ENCODE measurements at regions not wholly inside any gene's neighbourhood (a gene's known extent, or its start where the extent isn't known, plus 50 kb on each side); places are given as distances from the start of the nearest gene placed in this dataset.
"Not testable (repeated sequence)": the region's sequence is repeated elsewhere in the genome, so short reads cannot be mapped to it uniquely, and the experiment has no call there.

GRCh38 chr18:38557006-38557405 is 991.4 kb upstream of the CELF4 start:
- DNase-seq: no peak

- no peak for DNase-seq
Measured at GRCh38 chr18:38552732-38553321, 987.2 kb upstream of the CELF4 start.

GRCh38 chr18:38551881-38552280 is 986.3 kb upstream of the CELF4 start:
- no peak for DNase-seq

- no peak for DNase-seq
Measured at GRCh38 chr18:38545071-38545470, 979.5 kb upstream of the CELF4 start.

- DNase-seq: no peak
Measured at GRCh38 chr18:38539856-38540255, 974.3 kb upstream of the CELF4 start.

GRCh38 chr18:38539371-38539770 is 973.8 kb upstream of the CELF4 start:
- no peak for DNase-seq

GRCh38 chr18:38534073-38534472 is 968.5 kb upstream of the CELF4 start:
- no peak for DNase-seq

- no peak for DNase-seq
Measured at GRCh38 chr18:38526922-38527321, 961.3 kb upstream of the CELF4 start.

GRCh38 chr18:38525039-38525438 is 959.4 kb upstream of the CELF4 start:
- no peak for DNase-seq

- DNase-seq: no peak
Measured at GRCh38 chr18:38520786-38521185, 955.2 kb upstream of the CELF4 start.

- no peak for DNase-seq
Measured at GRCh38 chr18:38502539-38502938, 936.9 kb upstream of the CELF4 start.

- no peak for DNase-seq
Measured at GRCh38 chr18:38497266-38497665, 931.7 kb upstream of the CELF4 start.

- no peak for DNase-seq
Measured at GRCh38 chr18:38496222-38496793, 930.7 kb upstream of the CELF4 start.

GRCh38 chr18:38494065-38494464 is 928.5 kb upstream of the CELF4 start:
- DNase-seq: no peak

- DNase-seq: no peak
Measured at GRCh38 chr18:38491195-38491594, 925.6 kb upstream of the CELF4 start.

- not testable (repeated sequence) for DNase-seq
Measured at GRCh38 chr18:38489721-38490120, 924.1 kb upstream of the CELF4 start.

GRCh38 chr18:38487521-38487920 is 921.9 kb upstream of the CELF4 start:
- DNase-seq: no peak

GRCh38 chr18:38483326-38483725 is 917.7 kb upstream of the CELF4 start:
- DNase-seq: no peak

GRCh38 chr18:38481576-38481975 is 916.0 kb upstream of the CELF4 start:
- peak; percentile 13 for DNase-seq

GRCh38 chr18:38475686-38476085 is 910.1 kb upstream of the CELF4 start:
- DNase-seq: no peak

GRCh38 chr18:38473535-38473934 is 907.9 kb upstream of the CELF4 start:
- DNase-seq: no peak

- DNase-seq: no peak
Measured at GRCh38 chr18:38470421-38470820, 904.8 kb upstream of the CELF4 start.

GRCh38 chr18:38466426-38466825 is 900.8 kb upstream of the CELF4 start:
- DNase-seq: no peak

GRCh38 chr18:38464024-38464423 is 898.4 kb upstream of the CELF4 start:
- no peak for DNase-seq

GRCh38 chr18:38460657-38461056 is 895.1 kb upstream of the CELF4 start:
- DNase-seq: no peak

Data from NCI-H1048 (cell line).